ENCODE measurements at regions not wholly inside any gene's neighbourhood (a gene's known extent, or its start where the extent isn't known, plus 50 kb on each side); places are given as distances from the start of the nearest gene placed in this dataset.

- TF ChIP-seq POLR2AphosphoS5 (IDR thresholded peaks at IDR 0.05; ENCODE audit: low read depth, low read length): no peak
- TF ChIP-seq POLR2A (IDR thresholded peaks at IDR 0.05; ENCODE audit: low read depth, low read length): no peak
- no peak for TF ChIP-seq TAF1 (IDR thresholded peaks at IDR 0.05; ENCODE audit: borderline replicate concordance, low read depth, low read length)
Observed at GRCh38 chr12:63424671-63425070, 243.6 kb downstream of the DPY19L2 start.

Data from GM12892 (cell line).